Heart right ventricle (tissue), 16 donors: ENCODE measurements at regions not wholly inside any gene's neighbourhood (a gene's known extent, or its start where the extent isn't known, plus 50 kb on each side); places are given as distances from the start of the nearest gene placed in this dataset.
A peak's percentile ranks its signal among the peaks of the same experiment; 100 is the strongest.

ENCODE experiments used
- ATAC-seq, 8 donors: fragments of 200-7000 bp; cut with Tn5 transposase; one replicate each; pipeline ENCODE4 v1.9.1; 2020; ENCODE audit warnings: mild to moderate bottlenecking in 8 of 8, moderate library complexity in 8 of 8, moderate number of reproducible peaks in 1 of 8
- DNase-seq, 2 donors: peaks; one replicate each; pipeline ENCODE4 v3.0.0-alpha.2; 2020
- H3K27ac ChIP-seq, 10 donors: fragments of 200-600 bp; sonication (generic) in 2 of 10; one replicate each; pipeline versions ENCODE4 v1.5.0 to v1.8.0; 2020 to 2022; ENCODE audit warnings: mild to moderate bottlenecking in 3 of 10
- H3K27me3 ChIP-seq, 7 donors: fragments of 200-600 bp; one replicate each; pipeline ENCODE4 v1.8.0; 2021 to 2022; ENCODE audit warnings: mild to moderate bottlenecking in 2 of 7
- H3K36me3 ChIP-seq, 9 donors: fragments of 200-600 bp; sonication (generic) in 1 of 9; one replicate each; pipeline versions ENCODE4 v1.5.0 to v1.8.0; 2020 to 2022; ENCODE audit warnings: mild to moderate bottlenecking in 2 of 9
- H3K4me1 ChIP-seq, 9 donors: fragments of 200-600 bp; sonication (generic) in 1 of 9; one replicate each; pipeline versions ENCODE4 v1.5.0 to v1.8.0; 2020 to 2022; ENCODE audit warnings: mild to moderate bottlenecking in 4 of 9
- H3K4me3 ChIP-seq, 10 donors: fragments of 200-600 bp; sonication (generic) in 2 of 10; one replicate each; pipeline versions ENCODE4 v1.5.0 to v1.8.0; 2020 to 2022; ENCODE audit warnings: mild to moderate bottlenecking in 7 of 10, moderate library complexity in 2 of 10
- H3K9me3 ChIP-seq, 11 donors: fragments of 200-600 bp in 10 of 11; sonication (generic) in 2 of 11; one replicate each; pipeline versions ENCODE4 v1.5.0 to v1.8.0; 2013 to 2022; ENCODE audit warnings: mild to moderate bottlenecking in 2 of 11, control low read depth in 1 of 11, moderate library complexity in 1 of 11
- CTCF ChIP-seq, 9 donors: fragments of 200-600 bp; sonication (generic) in 2 of 9; IDR thresholded peaks; one replicate each; pipeline versions ENCODE4 v1.5.0 to v1.8.0; 2021 to 2022; ENCODE audit warnings: antibody characterized with exemption in 9 of 9, mild to moderate bottlenecking in 5 of 9, moderate library complexity in 1 of 9
- WGBS, 2 donors: extraction: QIAGEN DNeasy Blood & Tissue Kit; methylation state at CpG; one replicate each; pipeline ENCODE4 v1.1.7; 2013; ENCODE audit warnings: inconsistent platforms in 1 of 2; 5-methylcytosine and 5-hydroxymethylcytosine counted together
- intact Hi-C, 10 donors: fragments of 100-400 bp; cut with DNase I; formaldehyde crosslinking; loops; one replicate each; pipeline versions ENCODE4 v1.11.1 to v1.14.2; 2022
- donor health status: Arrhythmogenic right ventricular cardiomyopathy.
- donor health status: ischemic (EF 13 %, LVEDD 7.1; RV severe dilation, severe dysfunction).
- donor health status: healthy with polysubstance abuse.
- donor health status: DM: no; HTN: yes; CAD: no.
- donor health status: DM: no; HTN: no; CAD: no.
- donor health status: ischemic (EF 25% LVEDD 6.9; RV normal size, moderate dysfunction).
- donor health status: ischemic (EF 25% LVEDD 5.7; RV mildly dilated, moderate dysfunction).
- donor health status: healthy.
- donor health status: DM: yes; HTN: yes; CAD: no.
- donor health status: Ischemic cardiomyopathy.
- donor health status: ischemic (EF 35%, LVEDD 5.7; RV mildly dilated, moderate dysfunction).
- donor health status: nonischemic (EF 11% LVEDD 7.7; RV severe dilation, severe dysfunction).
- donor health status: DM: yes; HTN: yes; CAD: no.
- donor health status: PGD.
- donor health status: ischemic (EF 29% LVEDD 5.4; RV normal size, mild dysfunction).
- donor health status: nonischemic (EF 23%, LVEDD 6.1; RV moderate dilation, normal function).

GRCh38 chr6:164034602-164035140 is 620.2 kb downstream of the QKI start:
- Histone ChIP-seq H3K4me3 (no peak overlapping the region), H3K27ac (no peak overlapping the region), H3K27me3 (no peaks in the 10 kb centered on the region), H3K4me1 (peaks cover 0 to 24% (median 6%) of the 10 kb centered on the region in 9 donors), H3K36me3 (no peaks in the 10 kb centered on the region), H3K9me3 (no peaks in the 10 kb centered on the region)
- 39 to 53% methylated on average over 2 of the region's 2 CpGs for WGBS, 2 donors
- DNase-seq (no peak), ATAC-seq (no peak)
- intact Hi-C loops: no loop called here
- TF ChIP-seq CTCF (IDR thresholded peaks at IDR 0.05): no peak

- Histone ChIP-seq H3K4me3 (no peak overlapping the region), H3K27me3 (no peaks in the 10 kb centered on the region), H3K4me1 (no peaks in the 10 kb centered on the region), H3K36me3 (no peaks in the 10 kb centered on the region), H3K9me3 (no peaks in the 10 kb centered on the region), H3K27ac (no peak overlapping the region)
- no peak for DNase-seq
- intact Hi-C loops: no loop called here
- ATAC-seq: peak in 1 of 8 donors; percentile 15
- TF ChIP-seq CTCF (IDR thresholded peaks at IDR 0.05): no peak
- 82 to 86% methylated on average over 6 of the region's 6 CpGs for WGBS, 2 donors
These were observed 610.7 kb downstream of the QKI start for GRCh38 chr6:164025180-164025579.

- no peaks in the 10 kb centered on the region for H3K4me1 ChIP-seq
- H3K9me3 ChIP-seq: no peaks in the 10 kb centered on the region
- H3K27me3 ChIP-seq: no peaks in the 10 kb centered on the region
- WGBS, 2 donors: 51 to 53% methylated on average over 7 of the region's 7 CpGs
- no peak overlapping the region for H3K27ac ChIP-seq
- no peaks in the 10 kb centered on the region for H3K36me3 ChIP-seq
- no peak for TF ChIP-seq CTCF (IDR thresholded peaks at IDR 0.05)
- peak in 3 of 8 donors; percentile 17 to 51 (median 41) for ATAC-seq
- H3K4me3 ChIP-seq: no peak overlapping the region
- intact Hi-C loops: no loop called here
- no peak for DNase-seq
These were observed 609.0 kb downstream of the QKI start for GRCh38 chr6:164023535-164023934.

GRCh38 chr6:164022632-164023031 is 608.1 kb downstream of the QKI start:
- Histone ChIP-seq H3K36me3 (no peaks in the 10 kb centered on the region), H3K27me3 (no peaks in the 10 kb centered on the region), H3K9me3 (no peaks in the 10 kb centered on the region), H3K4me1 (no peaks in the 10 kb centered on the region), H3K4me3 (no peak overlapping the region), H3K27ac (no peak overlapping the region)
- intact Hi-C loops: no loop called here
- 74 to 77% methylated on average over 13 of the region's 13 CpGs for WGBS, 2 donors
- peak in 5 of 8 donors; percentile 35 to 66 (median 48) for ATAC-seq
- no peak for TF ChIP-seq CTCF (IDR thresholded peaks at IDR 0.05)
- DNase-seq: no peak
